ENCODE measurements at regions not wholly inside any gene's neighbourhood (a gene's known extent, or its start where the extent isn't known, plus 50 kb on each side); places are given as distances from the start of the nearest gene placed in this dataset.

DNA sequence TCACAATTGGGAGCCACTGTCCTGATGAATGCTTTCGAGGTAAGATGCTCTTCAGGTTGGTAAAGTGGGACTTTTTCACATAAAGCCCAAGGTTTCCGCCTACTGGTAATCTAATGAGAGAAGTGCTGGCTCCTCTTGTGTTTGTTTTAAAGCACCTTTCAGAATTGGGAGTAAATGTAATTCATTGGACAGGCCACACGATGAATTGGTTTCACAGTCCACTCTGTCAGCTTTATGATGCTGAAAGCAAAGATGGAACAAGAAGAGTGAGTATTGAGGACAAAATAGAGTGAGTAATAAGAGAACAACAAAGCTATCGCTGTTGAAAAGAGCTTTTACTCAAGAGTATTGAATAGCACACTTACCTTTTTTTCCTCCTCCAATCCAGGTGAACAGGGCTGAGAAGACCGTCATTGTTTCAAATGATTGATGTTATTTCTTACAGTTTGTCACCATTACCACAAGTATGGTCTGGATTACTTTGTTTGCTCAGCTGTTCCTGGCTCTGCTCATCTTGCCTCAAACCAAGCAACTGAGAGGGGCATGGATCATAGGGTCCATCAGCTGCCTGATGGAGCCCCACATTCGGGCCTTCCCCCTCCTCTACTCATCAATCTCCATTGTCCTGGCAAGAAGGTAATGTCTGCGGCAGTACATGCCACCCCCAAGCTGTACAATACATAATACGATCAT is 136.1 kb upstream of the CNTN4 start:
- DNase-seq (ENCODE audit: low read depth, low spot score), result no peak
- Histone ChIP-seq H3K9me3 (replicated peaks; ENCODE audit: control insufficient read depth, insufficient read depth, low read length) (peaks cover 2% of the 10 kb centered on the region), H3K9ac (replicated peaks; ENCODE audit: extremely low read depth, insufficient read depth, low read length) (no peak overlapping the region), H3K4me2 (ENCODE audit: insufficient read depth, low read length) (no peak overlapping the region), H3K27me3 (ENCODE audit: control insufficient read depth in 2 of 2, insufficient read depth in 2 of 2, low read length in 2 of 2) (no peaks in the 10 kb centered on the region), H3K27ac (ENCODE audit: insufficient read depth, low read depth, low read length) (no peak overlapping the region), H3K9me1 (replicated peaks; ENCODE audit: control insufficient read depth, extremely low read depth, insufficient read depth, low read length) (no peaks in the 10 kb centered on the region), H4K20me1 (replicated peaks; ENCODE audit: control insufficient read depth, extremely low read depth, insufficient read depth, low read length) (no peaks in the 10 kb centered on the region), H3K4me3 (replicated peaks in 1 of 3; ENCODE audit: insufficient read depth in 1 of 3, low read depth in 1 of 3, low read length in 3 of 3) (no peak overlapping the region), H3K36me3 (ENCODE audit: control insufficient read depth in 2 of 2, extremely low read depth in 1 of 2, insufficient read depth in 2 of 2, low read length in 2 of 2) (no peaks in the 10 kb centered on the region), H3K79me2 (ENCODE audit: control insufficient read depth, insufficient read depth, low read length) (no peaks in the 10 kb centered on the region), H3K4me1 (ENCODE audit: control insufficient read depth, extremely low read depth, insufficient read depth, low read length) (peaks cover 4% of the 10 kb centered on the region), H2AFZ (ENCODE audit: low read depth, low read length) (no peak overlapping the region)
- dilution Hi-C loops (cut with MboI; ENCODE audit: extremely low pct_ligation_motif_present, low sequenced_read_pairs) (no loop called here), intact Hi-C loops (cut with micrococcal nuclease) (no loop called here)
- no peak for FAIRE-seq
- no TSS peak for BruUV-seq (replicated peaks)
- CTCF ChIA-PET, result no interaction called here
- POLR2A ChIA-PET, result no interaction called here
- TF ChIP-seq JUN (IDR thresholded peaks at IDR 0.05; ENCODE audit: borderline replicate concordance, insufficient read depth, insufficient read length, low read depth) (no peak), EZH2 (IDR thresholded peaks at IDR 0.05; ENCODE audit: borderline replicate concordance, low read depth, low read length, severe bottlenecking) (no peak), POLR2A (IDR thresholded peaks at IDR 0.05; ENCODE audit: low read depth, low read length) (no peak), GATA2 (IDR thresholded peaks at IDR 0.05; ENCODE audit: insufficient read depth, insufficient read length, low read depth, low read length) (no peak), FOS (IDR thresholded peaks at IDR 0.05; ENCODE audit: borderline replicate concordance, insufficient read depth, low read length) (no peak), MYC (IDR thresholded peaks at IDR 0.05; ENCODE audit: low read depth, low read length) (no peak), POLR2AphosphoS5 (IDR thresholded peaks at IDR 0.05; ENCODE audit: insufficient read depth, low read depth, low read length) (no peak)
- TF ChIP-seq, protein P1, sequence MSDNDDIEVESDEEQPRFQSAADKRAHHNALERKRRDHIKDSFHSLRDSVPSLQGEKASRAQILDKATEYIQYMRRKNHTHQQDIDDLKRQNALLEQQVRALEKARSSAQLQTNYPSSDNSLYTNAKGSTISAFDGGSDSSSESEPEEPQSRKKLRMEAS (IDR thresholded peaks at IDR 0.05; ENCODE audit: insufficient read depth, insufficient read length), result no peak
- TF ChIP-seq, protein P2, sequence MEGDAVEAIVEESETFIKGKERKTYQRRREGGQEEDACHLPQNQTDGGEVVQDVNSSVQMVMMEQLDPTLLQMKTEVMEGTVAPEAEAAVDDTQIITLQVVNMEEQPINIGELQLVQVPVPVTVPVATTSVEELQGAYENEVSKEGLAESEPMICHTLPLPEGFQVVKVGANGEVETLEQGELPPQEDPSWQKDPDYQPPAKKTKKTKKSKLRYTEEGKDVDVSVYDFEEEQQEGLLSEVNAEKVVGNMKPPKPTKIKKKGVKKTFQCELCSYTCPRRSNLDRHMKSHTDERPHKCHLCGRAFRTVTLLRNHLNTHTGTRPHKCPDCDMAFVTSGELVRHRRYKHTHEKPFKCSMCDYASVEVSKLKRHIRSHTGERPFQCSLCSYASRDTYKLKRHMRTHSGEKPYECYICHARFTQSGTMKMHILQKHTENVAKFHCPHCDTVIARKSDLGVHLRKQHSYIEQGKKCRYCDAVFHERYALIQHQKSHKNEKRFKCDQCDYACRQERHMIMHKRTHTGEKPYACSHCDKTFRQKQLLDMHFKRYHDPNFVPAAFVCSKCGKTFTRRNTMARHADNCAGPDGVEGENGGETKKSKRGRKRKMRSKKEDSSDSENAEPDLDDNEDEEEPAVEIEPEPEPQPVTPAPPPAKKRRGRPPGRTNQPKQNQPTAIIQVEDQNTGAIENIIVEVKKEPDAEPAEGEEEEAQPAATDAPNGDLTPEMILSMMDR (IDR thresholded peaks at IDR 0.05; ENCODE audit: extremely low read depth in 1 of 2, insufficient read depth in 1 of 2, low read depth in 1 of 2, low read length in 2 of 2), result no peak
